ENCODE measurements at regions not wholly inside any gene's neighbourhood (a gene's known extent, or its start where the extent isn't known, plus 50 kb on each side); places are given as distances from the start of the nearest gene placed in this dataset.

GRCh38 chr5:6218517-6218916, 159.8 kb downstream of the MED10 start:
- TF ChIP-seq ZNF121 (CRISPR knock-in tag; IDR thresholded peaks at IDR 0.05) (no peak), MYBL2 (CRISPR knock-in tag; IDR thresholded peaks at IDR 0.05) (no peak), CTCF (IDR thresholded peaks at IDR 0.05) (no peak), TP53 (CRISPR knock-in tag; IDR thresholded peaks at IDR 0.05) (no peak), CBFB (CRISPR knock-in tag; IDR thresholded peaks at IDR 0.05; ENCODE audit: low read depth) (no peak), CREB1 (CRISPR knock-in tag; IDR thresholded peaks at IDR 0.05) (no peak), ZNF317 (CRISPR knock-in tag; IDR thresholded peaks at IDR 0.05; ENCODE audit: borderline replicate concordance, low read depth) (no peak), USF1 (CRISPR knock-in tag; IDR thresholded peaks at IDR 0.05) (no peak), IRF1 (CRISPR knock-in tag; IDR thresholded peaks at IDR 0.05) (no peak)
